GM12878 (cell line): ENCODE measurements at regions not wholly inside any gene's neighbourhood (a gene's known extent, or its start where the extent isn't known, plus 50 kb on each side); places are given as distances from the start of the nearest gene placed in this dataset.

Experiments
- ATAC-seq: fragments of 200-7000 bp; cut with Tn5 transposase; 3 replicates; pipeline ENCODE4 v1.9.1; 2020; ENCODE audit warnings: mild to moderate bottlenecking, moderate library complexity
- BruUV-seq: library from RNA; stranded (reverse); fragments of 400-500 nt; replicated peaks from 2 replicates; lab custom pipeline; 2021; lab: Mats Ljungman, UMichigan
- CTCF ChIA-PET: fragments of 300-600 bp; sonication (Branson Sonifier 250); formaldehyde crosslinking; extraction: SDS; loops from one replicate; lab custom pipeline; 2021; ENCODE audit warnings: inconsistent platforms; lab: Yijun Ruan, JAX
- POLR2A ChIA-PET: fragments of 350-600 bp; formaldehyde crosslinking; extraction: SDS; loops from one replicate; lab custom pipeline; 2021; ENCODE audit warnings: inconsistent platforms; lab: Charles Lee
- RAD21 ChIA-PET: fragments of 300-600 bp; sonication (Branson Sonifier 250); formaldehyde crosslinking; loops from one replicate; lab custom pipeline; 2023; ENCODE audit warnings: antibody characterized with exemption; ENCODE audit not compliant: unreplicated experiment; lab: Charles Lee
- SMC1A ChIA-PET: fragments of 300-600 bp; sonication (Branson Sonifier 250); formaldehyde crosslinking; loops from one replicate; lab custom pipeline; 2023; ENCODE audit not compliant: unreplicated experiment, uncharacterized antibody; lab: Charles Lee
- DNase-seq: peaks from one replicate; pipeline ENCODE4 v3.0.0-alpha.2; 2011; ENCODE audit warnings: low read depth, low spot score
- FAIRE-seq: peaks from 3 replicates; lab custom pipeline; 2011; peaks lifted over from hg19 to GRCh38; lab: Jason Lieb, UNC
- H2AFZ ChIP-seq: 2 replicates; pipeline ENCODE4 v1.6.0; 2011; ENCODE audit warnings: low read depth, low read length, control low read depth; ENCODE audit not compliant: control insufficient read depth
- H3K27ac ChIP-seq: 2 replicates; pipeline ENCODE4 v1.5.1; 2011; ENCODE audit warnings: control low read depth; ENCODE audit not compliant: control insufficient read depth, insufficient read depth
- H3K27me3 ChIP-seq, 2 experiments: replicated peaks in 1 of 2; 2 replicates each; pipeline versions ENCODE4 v1.6.0 to v1.6.1; 2011; ENCODE audit warnings: low read length in 1 of 2; ENCODE audit not compliant: control insufficient read depth in 2 of 2, insufficient read depth in 2 of 2
- H3K36me3 ChIP-seq, 2 experiments: 2 replicates each; pipeline ENCODE4 v1.5.1; 2011; ENCODE audit warnings: low read length in 1 of 2; ENCODE audit not compliant: control insufficient read depth in 2 of 2, insufficient read depth in 2 of 2
- H3K4me1 ChIP-seq: 2 replicates; pipeline ENCODE4 v1.6.1; 2011; ENCODE audit warnings: mild to moderate bottlenecking, low read length, moderate library complexity, mixed read lengths; ENCODE audit not compliant: control insufficient read depth, insufficient read depth
- H3K4me2 ChIP-seq: 2 replicates; pipeline ENCODE4 v1.6.0; 2011; ENCODE audit warnings: control low read depth; ENCODE audit not compliant: control insufficient read depth, insufficient read depth
- H3K4me3 ChIP-seq: fragments of 200-600 bp; sonication (generic); 2 replicates; pipeline ENCODE4 v1.5.1; 2016
- H3K79me2 ChIP-seq: 2 replicates; pipeline ENCODE4 v1.6.0; 2011; ENCODE audit warnings: low read length; ENCODE audit not compliant: control insufficient read depth, insufficient read depth
- H3K9ac ChIP-seq: 2 replicates; pipeline ENCODE4 v1.8.0; 2011; ENCODE audit warnings: low read length, control low read depth, mixed read lengths; ENCODE audit not compliant: control insufficient read depth, insufficient read depth
- H3K9me3 ChIP-seq: replicated peaks from 3 replicates; pipeline ENCODE4 v1.5.1; 2011; ENCODE audit warnings: mild to moderate bottlenecking, low read length; ENCODE audit not compliant: control insufficient read depth, insufficient read depth
- H4K20me1 ChIP-seq: 2 replicates; pipeline ENCODE4 v1.6.0; 2011; ENCODE audit not compliant: control insufficient read depth, insufficient read depth
- BACH1 ChIP-seq: fragments of 450-650 bp; IDR thresholded peaks from 2 replicates; pipeline ENCODE4 v1.6.1; 2017; ENCODE audit warnings: mild to moderate bottlenecking, borderline replicate concordance
- CUX1 ChIP-seq: IDR thresholded peaks from 2 replicates; pipeline ENCODE4 v1.6.1; 2012; ENCODE audit warnings: improper control_type of control experiment, low read depth, low read length; ENCODE audit not compliant: insufficient replicate concordance
- IRF5 ChIP-seq: fragments of 450-650 bp; IDR thresholded peaks from 2 replicates; pipeline ENCODE4 v1.6.1; 2017; ENCODE audit warnings: borderline replicate concordance
- NFYA ChIP-seq: IDR thresholded peaks from 2 replicates; pipeline ENCODE4 v1.6.1; 2011; ENCODE audit warnings: low read depth, mild to moderate bottlenecking, low read length, improper control_type of control experiment, borderline replicate concordance
- SPI1 ChIP-seq: IDR thresholded peaks from 2 replicates; pipeline ENCODE4 v1.6.1; 2011; ENCODE audit warnings: low read depth, mild to moderate bottlenecking, low read length, moderate library complexity, borderline replicate concordance; ENCODE audit not compliant: insufficient read depth
- ZBTB40 ChIP-seq: fragments of 450-650 bp; IDR thresholded peaks from 2 replicates; pipeline ENCODE4 v1.6.1; 2016; ENCODE audit warnings: mild to moderate bottlenecking, moderate library complexity, borderline replicate concordance
- ZNF687 ChIP-seq: fragments of 450-650 bp; IDR thresholded peaks from 2 replicates; pipeline ENCODE4 v1.6.1; 2017; ENCODE audit warnings: mild to moderate bottlenecking, moderate library complexity
- ZZZ3 ChIP-seq: IDR thresholded peaks from 2 replicates; pipeline ENCODE4 v1.6.1; 2011; ENCODE audit warnings: low read depth; ENCODE audit not compliant: control insufficient read depth, insufficient read length
- WGBS: methylation state at CpG from one replicate; pipeline ENCODE4 v1.1.6; 2016; ENCODE audit warnings: low lambda C conversion rate; ENCODE audit not compliant: insufficient replicate concordance, insufficient coverage; ENCODE audit errors: missing lambda C conversion rate; 5-methylcytosine and 5-hydroxymethylcytosine counted together
- in situ Hi-C: fragments of 300-500 bp; cut with MboI; formaldehyde crosslinking; loops from 9 replicates; pipeline ENCODE4 v1.14.3; 2018; ENCODE audit warnings: mixed read lengths
- intact Hi-C: fragments of 100-400 bp; cut with micrococcal nuclease; formaldehyde crosslinking; loops from one replicate; pipeline ENCODE4 v1.14.2; 2022; ENCODE audit not compliant: unreplicated experiment

- Histone ChIP-seq H3K4me1 (no peaks in the 10 kb centered on the region), H3K27ac (no peak overlapping the region), H4K20me1 (no peaks in the 10 kb centered on the region), H3K36me3 (no peaks in the 10 kb centered on the region), H3K4me3 (no peak overlapping the region), H3K79me2 (no peaks in the 10 kb centered on the region), H3K9ac (no peak overlapping the region), H2AFZ (no peak overlapping the region), H3K27me3 (no peaks in the 10 kb centered on the region), H3K4me2 (no peak overlapping the region), H3K9me3 (no peaks in the 10 kb centered on the region; the same call in 2 of the 3 replicates)
- in situ Hi-C loops: no loop called here
- intact Hi-C loops: no loop called here
- ChIA-PET SMC1A (interaction anchor here (0.5 to 0.6 kb wide), 2 partner anchors 11 to 693 kb away, joined by 3 to 4 read pairs; no protein-coding TSS in a partner anchor), POLR2A (no interaction called here), RAD21 (no interaction called here), CTCF (no interaction called here)
- DNase-seq (no peak), FAIRE-seq (no peak), ATAC-seq (no peak)
- WGBS: 30% methylated on average over 9 of the region's 9 CpGs
- no TSS peak for BruUV-seq
- no peak for TF ChIP-seq BACH1
- no peak for TF ChIP-seq ZZZ3
- TF ChIP-seq IRF5: no peak
- TF ChIP-seq CUX1: no peak
- no peak for TF ChIP-seq SPI1
- no peak for TF ChIP-seq NFYA
- TF ChIP-seq ZBTB40: no peak
- no peak for TF ChIP-seq ZNF687
Measured at GRCh38 chr14:98724734-98725133, 547.3 kb downstream of the BCL11B start.
